ENCODE measurements at regions not wholly inside any gene's neighbourhood (a gene's known extent, or its start where the extent isn't known, plus 50 kb on each side); places are given as distances from the start of the nearest gene placed in this dataset.
"Not testable (repeated sequence)": the region's sequence is repeated elsewhere in the genome, so short reads cannot be mapped to it uniquely, and the experiment has no call there.

DNA sequence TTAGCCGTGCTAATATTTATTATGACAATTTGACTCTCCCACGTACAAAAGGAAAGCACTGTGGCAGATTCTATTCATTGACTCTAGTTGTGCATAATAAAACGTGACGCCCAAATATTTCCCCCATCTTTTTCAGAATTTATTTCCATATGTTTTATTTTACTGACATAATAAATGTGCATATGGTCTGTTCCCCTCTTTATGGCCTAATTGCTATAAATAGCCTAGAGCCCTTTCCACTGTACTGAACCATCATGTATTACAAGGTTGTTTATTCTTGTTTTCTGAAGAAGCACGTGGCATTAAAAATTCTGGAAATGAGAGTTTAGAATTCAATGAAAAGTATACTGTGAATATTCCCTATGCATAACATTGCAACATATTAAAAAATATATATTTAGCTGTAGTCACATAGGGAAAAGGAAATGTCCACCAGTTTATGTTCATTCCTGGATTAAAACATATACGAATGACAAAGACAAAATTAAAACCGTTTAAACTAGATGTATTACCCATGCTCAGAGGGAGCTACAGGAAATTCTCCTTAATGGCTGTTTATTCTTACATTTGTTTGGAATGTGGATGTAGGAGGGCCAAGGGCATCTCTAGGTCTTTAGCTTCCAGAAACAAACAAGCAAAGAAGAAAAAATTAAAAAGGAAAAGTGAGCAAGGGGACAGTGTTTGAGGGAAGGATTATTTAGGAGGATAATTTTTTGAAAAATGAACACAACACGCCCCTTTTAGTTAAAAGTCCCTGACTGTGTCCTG, 122.1 kb upstream of the MMADHC start:
- DNase-seq (ENCODE audit: low read depth, low spot score) = no peak
- H3K27ac ChIP-seq = no peak overlapping the region

GRCh38 chr2:149703281-149703680, 115.7 kb upstream of the MMADHC start:
- no peak for DNase-seq (ENCODE audit: low read depth, low spot score)
- H3K27ac ChIP-seq = no peak overlapping the region

GRCh38 chr2:149702571-149702970, 115.0 kb upstream of the MMADHC start:
- H3K27ac ChIP-seq = no peak overlapping the region

GRCh38 chr2:149701241-149701640, 113.7 kb upstream of the MMADHC start:
- no peak overlapping the region for H3K27ac ChIP-seq
- DNase-seq (ENCODE audit: low read depth, low spot score) = no peak

More at GRCh38 chr2:149702571-149702970, 115.0 kb upstream of the MMADHC start:
- no peak for DNase-seq (ENCODE audit: low read depth, low spot score)

- no peak for DNase-seq (ENCODE audit: low read depth, low spot score)
- H3K27ac ChIP-seq = no peak overlapping the region
Measured at GRCh38 chr2:149692961-149693396, 105.4 kb upstream of the MMADHC start.

DNA sequence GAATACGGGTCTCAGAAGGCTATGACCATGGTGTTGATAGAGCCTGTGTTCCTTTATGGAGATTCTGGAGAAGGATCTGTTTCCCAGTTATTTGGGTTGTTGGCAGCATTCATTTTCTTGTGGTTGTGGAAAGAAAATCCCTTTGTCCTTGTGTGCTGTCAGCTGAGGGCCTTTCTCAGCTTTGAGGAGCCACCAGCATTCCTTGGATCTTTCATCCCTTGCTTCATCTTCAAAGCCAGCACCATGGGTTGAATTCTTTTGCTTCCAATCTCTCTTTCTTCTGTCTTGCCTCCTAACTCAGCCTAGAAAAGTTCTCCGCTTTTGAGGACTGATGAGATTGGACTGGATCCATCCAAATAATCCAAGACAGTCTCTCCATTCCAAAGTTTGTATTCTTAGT, 103.2 kb upstream of the MMADHC start:
- DNase-seq (ENCODE audit: low read depth, low spot score) = no peak
- no peak overlapping the region for H3K27ac ChIP-seq

GRCh38 chr2:149687052-149687427, 99.5 kb upstream of the MMADHC start:
- DNase-seq (ENCODE audit: low read depth, low spot score) = no peak
- H3K27ac ChIP-seq = no peak overlapping the region

GRCh38 chr2:149686136-149687051, 98.8 kb upstream of the MMADHC start:
- DNase-seq (ENCODE audit: low read depth, low spot score) = no peak
- no peak overlapping the region for H3K27ac ChIP-seq

DNA sequence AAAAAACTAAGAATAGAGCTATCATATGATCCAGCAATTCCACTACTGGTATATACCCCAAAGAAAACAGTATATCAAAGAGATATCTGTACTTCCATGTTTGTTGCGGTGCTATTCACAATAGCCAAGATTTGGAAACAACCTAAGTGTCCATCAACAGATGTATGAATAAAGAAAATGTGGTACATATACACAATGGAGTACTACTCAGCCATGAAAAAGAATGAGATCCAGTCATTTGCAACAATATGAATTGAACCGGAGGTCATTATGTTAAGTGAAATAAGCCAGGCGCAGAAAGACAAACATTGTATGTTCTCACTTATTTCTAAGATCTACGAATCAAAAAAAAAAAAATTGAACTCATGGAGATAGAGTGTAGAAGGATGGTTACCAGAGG, 97.8 kb upstream of the MMADHC start:
- not testable (repeated sequence) for DNase-seq (ENCODE audit: low read depth, low spot score); H3K27ac ChIP-seq

GRCh38 chr2:149679286-149679685, 91.7 kb upstream of the MMADHC start:
- DNase-seq (ENCODE audit: low read depth, low spot score) = peak; percentile 39
- H3K27ac ChIP-seq = peak overlapping the region; percentile 14

DNA sequence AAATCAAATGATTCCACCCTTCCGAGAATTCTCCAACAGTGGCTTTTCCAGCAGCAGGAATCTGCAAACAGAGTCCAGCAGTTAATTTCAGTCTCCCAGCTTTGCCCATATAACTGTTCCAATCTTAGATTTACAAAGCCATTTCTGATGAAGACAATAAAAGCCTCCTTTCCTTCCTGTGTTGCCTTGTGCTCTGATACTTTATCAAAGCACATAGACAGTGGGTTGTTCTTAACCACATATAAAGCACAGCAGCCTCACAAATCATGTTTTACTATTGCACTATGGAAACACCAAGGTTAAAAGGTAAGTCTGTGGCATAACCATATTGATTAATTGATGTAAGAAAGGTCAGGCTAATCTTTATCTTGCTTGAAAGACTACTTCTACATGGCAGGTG, 89.8 kb upstream of the MMADHC start:
- H3K27ac ChIP-seq = no peak overlapping the region
- no peak for DNase-seq (ENCODE audit: low read depth, low spot score)

DNA sequence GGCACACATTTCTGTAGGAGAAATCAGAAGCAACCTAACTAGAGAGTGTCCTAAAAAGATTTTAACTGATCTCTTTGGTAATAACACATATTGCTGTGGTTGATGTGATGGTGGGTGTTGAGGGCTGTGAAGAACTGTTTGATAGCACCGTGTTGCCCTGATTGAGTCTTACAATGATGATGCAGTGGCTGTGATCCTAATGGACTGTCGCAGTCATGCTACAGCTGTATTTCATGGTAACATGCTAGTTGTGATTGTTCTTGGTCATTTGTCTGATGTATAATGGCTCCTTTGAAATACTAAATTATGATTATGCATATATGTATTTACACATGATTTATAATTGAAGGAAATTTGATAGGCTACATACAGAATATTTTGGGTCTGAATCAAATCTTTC, 82.5 kb upstream of the MMADHC start:
- no peak for DNase-seq (ENCODE audit: low read depth, low spot score)
- H3K27ac ChIP-seq = no peak overlapping the region

DNA sequence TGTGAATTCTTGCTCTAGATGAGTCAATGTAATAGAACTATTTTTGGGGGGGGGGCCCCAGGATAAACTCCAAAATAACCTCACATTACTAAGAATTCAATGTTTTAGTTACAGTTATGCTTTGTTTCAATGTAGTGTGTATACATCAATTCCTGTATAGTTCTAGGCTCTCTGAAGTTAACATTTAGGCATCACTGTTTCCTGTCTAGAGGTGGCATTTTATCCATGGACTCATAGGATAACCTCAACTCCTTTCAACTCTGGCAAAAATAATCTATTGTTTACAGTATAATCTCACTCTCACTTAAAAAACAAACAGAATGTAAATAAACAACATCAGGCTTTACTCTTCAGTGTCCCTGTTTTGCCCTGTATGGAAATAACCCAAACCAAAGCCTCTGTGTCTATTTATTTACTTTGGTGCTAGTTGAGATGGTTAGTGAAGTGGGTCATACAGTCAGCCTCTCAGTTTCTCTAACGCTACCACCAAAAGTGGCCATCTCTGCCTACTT, 79.3 kb upstream of the MMADHC start:
- H3K27ac ChIP-seq = no peak overlapping the region
- DNase-seq (ENCODE audit: low read depth, low spot score) = no peak

DNA sequence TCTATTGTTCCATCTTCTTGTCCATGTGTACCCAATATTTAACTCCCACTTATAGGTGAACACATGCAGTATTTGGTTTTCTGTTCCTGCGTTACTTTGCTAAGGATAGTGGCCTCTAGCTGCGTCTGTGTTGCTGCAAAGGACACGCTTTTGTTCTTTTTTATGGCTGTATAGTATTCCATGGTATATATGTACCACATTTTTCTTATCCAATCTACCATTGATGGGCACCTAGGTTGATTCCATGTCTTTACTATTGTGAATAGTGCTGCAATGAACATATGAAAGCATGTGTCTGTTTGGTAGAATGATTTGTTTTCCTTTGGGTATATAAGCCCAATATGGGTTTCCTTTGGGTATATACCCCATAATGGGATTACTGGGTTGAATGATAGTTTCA, 77.3 kb upstream of the MMADHC start:
- H3K27ac ChIP-seq = no peak overlapping the region
- DNase-seq (ENCODE audit: low read depth, low spot score) = no peak

DNA sequence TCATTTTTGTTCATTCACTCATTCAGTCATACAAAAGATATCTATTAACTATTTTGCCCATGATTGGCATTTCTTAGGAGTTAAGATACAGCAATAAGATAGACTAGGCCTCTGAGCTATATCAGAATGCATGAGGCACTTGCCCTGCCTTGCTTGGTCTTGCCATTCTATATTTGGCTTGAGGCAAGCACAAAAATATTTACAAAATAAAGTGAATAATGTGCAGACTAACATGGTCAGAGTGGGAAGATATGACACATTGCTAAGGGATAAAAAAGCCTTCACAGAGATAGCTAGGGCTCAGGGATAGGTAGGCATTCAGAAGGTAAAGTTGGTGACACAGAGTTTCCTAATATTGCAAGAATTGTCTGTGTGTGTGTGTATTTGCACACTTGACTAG, 75.0 kb upstream of the MMADHC start:
- H3K27ac ChIP-seq = peak overlapping the region; percentile 46
- DNase-seq (ENCODE audit: low read depth, low spot score) = no peak

DNA sequence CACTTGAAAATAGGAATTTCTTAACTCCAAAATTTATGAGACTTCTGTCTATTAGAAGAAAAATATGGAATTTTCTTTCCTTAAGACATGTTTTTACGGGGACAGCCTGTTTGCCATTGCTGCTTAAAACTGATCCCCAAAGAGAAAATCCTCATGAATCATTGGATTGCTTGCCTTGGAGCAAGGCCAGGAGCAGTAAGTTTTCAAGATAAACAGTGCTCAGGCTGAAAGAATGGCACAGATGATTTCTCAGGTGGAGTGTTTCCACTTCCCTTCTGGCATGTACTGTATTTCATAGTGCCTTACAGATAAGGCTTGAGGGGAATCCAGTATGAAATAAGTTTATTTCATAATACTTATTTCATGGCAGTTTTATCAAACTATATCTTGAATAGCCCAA, 74.3 kb upstream of the MMADHC start:
- H3K27ac ChIP-seq = peak overlapping the region; percentile 46
- peak; percentile 29 for DNase-seq (ENCODE audit: low read depth, low spot score)

DNA sequence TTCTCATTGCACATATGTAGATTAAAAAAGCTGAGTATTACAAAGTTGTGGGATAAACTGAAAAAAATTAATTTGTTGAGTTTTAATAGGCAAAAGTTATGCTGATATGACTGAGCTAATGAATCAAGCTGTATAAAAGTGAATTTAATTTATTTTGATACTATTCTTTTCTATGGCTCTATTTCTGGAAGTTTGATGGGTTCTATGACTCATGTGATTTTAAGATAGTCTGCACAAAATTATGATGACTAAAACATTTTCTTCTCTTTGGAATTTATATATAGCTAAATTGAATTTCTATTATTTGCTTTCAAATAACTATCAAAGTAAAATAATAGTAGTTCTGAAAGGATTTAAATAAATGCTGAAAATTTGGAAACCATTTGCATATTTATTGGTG, 71.0 kb upstream of the MMADHC start:
- no peak for DNase-seq (ENCODE audit: low read depth, low spot score)
- H3K27ac ChIP-seq = no peak overlapping the region

GRCh38 chr2:149657401-149658040, 69.9 kb upstream of the MMADHC start:
- no peak for DNase-seq (ENCODE audit: low read depth, low spot score)
- no peak overlapping the region for H3K27ac ChIP-seq

- no peak overlapping the region for H3K27ac ChIP-seq
- DNase-seq (ENCODE audit: low read depth, low spot score) = no peak
Measured at GRCh38 chr2:149656996-149657395, 69.4 kb upstream of the MMADHC start.

GRCh38 chr2:149653831-149654445, 66.4 kb upstream of the MMADHC start:
- no peak for DNase-seq (ENCODE audit: low read depth, low spot score)
- no peak overlapping the region for H3K27ac ChIP-seq

All from epithelial cell of prostate (primary cell).